Activated gamma-delta T cell treated with anti-CD3 and anti-CD28 coated beads, Interleukin-2, amount 50 U/mL, for 16 hours (primary cell): ENCODE measurements at regions not wholly inside any gene's neighbourhood (a gene's known extent, or its start where the extent isn't known, plus 50 kb on each side); places are given as distances from the start of the nearest gene placed in this dataset.

Experiments
- DNase-seq: peaks from one replicate; pipeline ENCODE4 v3.0.0-alpha.2; 2020; ENCODE audit warnings: low read depth

DNA sequence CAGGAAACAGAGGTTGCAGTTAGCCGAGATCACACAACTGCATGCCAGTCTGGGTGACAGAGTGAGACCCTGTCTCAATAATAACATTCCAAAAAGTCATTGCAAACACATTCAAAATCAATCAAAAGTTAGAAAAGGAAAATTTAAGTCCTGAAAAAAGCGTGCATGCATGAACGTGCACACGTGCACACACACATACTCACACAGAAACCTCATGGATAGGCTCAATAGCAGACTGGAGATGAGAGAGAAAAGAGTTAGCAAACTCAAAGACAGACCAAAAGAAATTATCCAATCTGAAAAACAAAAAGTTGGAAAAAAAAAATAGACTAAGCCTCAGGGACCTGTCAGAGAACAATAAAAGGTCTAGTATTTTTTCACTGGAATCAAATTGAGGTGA, 1005.6 kb downstream of the TBC1D22A start:
- DNase-seq = no peak

DNA sequence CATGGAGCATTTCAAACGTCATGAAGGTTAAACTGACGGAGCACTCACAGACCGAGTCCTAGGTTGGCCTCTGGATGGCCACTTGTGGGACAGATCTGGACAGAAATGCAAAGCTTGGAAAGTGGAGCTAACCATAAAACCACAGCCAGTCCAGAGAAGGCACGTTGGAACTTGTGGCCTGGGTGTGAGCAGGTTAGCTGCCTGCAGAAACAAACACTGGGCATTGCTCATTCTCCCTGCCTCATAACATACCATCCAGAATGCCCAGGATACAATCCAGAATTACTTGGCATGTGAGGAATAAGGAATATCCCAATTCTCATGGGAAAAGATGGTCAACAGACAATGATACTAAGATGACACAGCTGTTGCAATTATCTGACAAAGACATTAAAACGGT, 1005.0 kb downstream of the TBC1D22A start:
- DNase-seq = no peak

DNA sequence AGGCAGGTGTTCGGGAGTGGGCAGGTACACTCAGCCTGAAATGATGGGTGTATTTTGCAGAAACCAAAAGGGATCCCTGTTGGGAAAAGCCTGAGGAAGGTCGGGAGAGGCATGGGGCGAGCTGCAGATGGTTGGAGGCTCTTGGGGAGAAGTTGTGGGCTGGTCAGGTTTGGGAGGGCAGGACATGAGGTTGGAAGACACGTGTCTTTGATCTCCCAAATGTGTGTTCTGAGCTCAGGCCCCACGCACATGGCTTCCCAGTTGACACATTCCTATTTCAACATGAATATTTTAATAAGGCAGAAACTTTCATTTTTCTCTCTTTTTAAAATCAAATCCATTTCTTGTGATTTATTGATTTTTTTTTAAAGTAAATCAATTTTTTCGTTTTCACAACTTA, 1003.3 kb downstream of the TBC1D22A start:
- DNase-seq = no peak

DNA sequence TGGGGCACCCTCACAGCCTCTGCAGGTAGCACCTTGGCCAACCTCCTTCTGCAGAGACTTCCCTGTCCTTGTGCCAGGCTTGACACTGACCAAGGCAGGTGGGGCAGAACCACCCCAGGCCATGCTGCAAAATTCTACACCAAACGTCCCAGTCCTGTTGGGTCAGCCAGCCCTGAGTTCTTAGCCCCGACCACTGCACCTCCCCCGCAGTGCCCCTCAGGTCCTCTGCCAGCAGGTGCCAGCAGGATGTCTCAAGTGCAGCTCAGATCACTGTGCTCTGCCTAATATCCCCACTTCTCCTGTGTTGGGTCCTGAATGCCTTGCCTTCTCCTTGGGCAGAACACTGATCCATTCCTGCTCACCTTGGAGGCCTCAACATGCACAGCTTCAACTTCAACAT, 999.7 kb downstream of the TBC1D22A start:
- no peak for DNase-seq

- no peak for DNase-seq
These were observed 997.5 kb downstream of the TBC1D22A start for GRCh38 chr22:47759909-47760308.

DNA sequence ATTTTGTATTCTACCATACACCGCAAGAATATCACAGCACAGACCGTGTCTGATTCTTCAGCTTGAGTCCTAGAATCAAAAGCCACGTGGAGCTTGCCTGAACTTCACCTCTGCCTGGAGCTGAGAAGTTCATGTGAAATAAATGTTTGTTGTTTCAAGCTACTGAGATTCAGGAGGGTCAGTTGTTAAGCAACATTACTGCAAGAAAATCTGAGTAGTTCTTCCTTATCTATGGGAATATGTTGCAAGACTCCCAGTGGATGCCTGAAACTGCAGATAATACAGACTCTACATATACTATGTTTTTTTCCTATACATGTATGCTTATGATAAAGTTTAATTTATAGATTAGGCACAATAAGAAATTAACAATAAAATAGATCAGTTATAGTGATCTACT, 995.3 kb downstream of the TBC1D22A start:
- DNase-seq = no peak

- no peak for DNase-seq
These were observed 987.6 kb downstream of the TBC1D22A start for GRCh38 chr22:47750086-47750485.

DNA sequence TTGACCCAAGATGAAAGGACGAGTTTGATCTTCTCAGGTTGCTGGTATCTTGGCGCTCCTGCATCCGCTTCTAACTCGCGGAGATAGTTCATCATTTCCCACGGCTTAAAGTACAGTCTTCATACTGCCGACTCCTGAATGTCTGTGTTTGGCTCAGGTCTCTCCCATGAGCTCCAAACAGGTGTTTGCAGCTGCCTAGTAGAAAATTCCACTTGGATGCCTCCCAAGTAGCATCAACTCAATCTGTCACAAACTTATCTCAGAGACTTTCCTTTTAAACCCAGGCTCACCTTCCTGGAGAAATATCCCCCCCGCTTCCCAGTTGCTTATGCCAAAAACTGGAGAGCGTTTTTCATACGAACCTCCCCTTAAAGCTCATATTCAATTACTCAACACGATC, 986.5 kb downstream of the TBC1D22A start:
- DNase-seq = no peak

DNA sequence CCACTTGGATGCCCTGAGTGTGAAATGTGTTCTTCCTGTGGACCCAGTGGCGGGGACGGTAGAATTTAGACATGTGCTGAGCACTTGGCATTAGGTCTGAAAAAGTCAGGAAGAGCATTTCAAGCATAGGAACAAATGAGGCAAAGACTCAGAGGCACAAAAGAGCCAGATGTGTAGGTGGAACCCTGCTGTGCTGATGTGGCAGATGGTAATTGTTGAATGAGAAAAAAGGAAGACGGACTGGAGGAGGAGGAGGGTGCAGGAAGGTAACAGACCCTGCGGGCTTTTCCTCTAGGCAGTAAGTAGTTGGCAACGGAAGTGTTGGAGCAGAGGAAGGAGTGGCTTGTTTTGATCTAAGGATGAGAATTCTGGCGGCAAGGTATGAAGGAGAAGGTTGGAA, 985.8 kb downstream of the TBC1D22A start:
- DNase-seq = no peak

DNA sequence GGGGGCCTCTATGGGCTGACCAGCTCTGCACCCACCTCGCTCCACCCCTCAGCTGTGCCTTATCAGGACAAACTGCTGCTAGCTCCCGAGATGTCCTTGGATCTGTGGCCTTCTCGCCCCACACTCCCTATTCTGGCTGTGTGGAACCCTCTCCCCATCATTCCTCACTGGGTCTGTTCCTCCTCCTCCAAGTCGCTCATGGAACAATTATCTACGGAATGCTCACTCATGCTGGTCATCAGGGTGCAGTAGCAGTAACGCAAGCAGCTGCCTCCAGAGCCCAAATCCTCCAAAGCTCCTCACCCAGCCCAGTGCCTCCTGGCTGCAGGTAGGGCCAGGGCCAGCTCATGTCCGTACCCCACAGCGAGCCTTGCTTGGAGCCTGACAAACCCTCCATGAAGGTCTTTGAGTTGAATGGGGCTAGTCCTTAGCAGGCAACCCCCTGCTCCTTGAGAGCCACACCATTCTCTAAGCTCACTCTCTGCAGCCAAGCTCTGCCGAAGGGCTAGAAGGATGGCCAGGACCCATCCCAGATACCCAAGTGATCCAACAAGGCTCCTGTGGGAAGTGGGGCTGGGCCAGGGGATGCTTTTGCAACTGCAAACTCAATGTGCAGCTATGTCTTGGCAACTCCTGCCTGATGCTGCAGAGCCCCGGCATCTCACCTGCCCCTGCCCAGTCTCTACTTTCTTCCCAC, 977.8 kb downstream of the TBC1D22A start:
- DNase-seq = no peak

GRCh38 chr22:47739291-47740015, 977.0 kb downstream of the TBC1D22A start:
- no peak for DNase-seq

DNA sequence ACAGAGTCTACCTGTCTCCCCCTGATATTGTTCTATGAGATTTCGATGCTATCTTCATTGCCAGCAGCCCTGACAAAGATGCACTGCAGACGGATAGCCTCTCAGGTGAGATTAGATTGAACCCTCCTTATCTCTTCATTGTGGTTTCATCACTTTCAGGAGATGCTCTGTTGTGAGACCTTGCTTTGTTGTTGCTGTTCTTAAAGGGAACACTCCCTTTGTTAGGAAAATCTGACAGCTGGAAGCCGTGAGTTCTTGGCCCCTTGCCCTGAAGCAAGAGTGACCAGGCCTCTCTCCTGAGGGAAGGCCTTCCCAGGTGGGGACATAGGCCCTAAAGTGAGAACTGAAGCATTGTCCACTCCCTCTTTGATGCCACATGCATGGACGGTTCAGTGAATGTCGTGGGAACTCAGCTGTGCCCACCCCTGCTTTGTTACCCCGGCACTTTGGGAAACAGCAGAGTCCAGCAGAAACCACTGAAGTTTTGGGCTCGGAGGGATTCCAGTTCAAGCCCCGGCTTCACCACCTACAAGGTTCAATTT, 976.1 kb downstream of the TBC1D22A start:
- DNase-seq = no peak

DNA sequence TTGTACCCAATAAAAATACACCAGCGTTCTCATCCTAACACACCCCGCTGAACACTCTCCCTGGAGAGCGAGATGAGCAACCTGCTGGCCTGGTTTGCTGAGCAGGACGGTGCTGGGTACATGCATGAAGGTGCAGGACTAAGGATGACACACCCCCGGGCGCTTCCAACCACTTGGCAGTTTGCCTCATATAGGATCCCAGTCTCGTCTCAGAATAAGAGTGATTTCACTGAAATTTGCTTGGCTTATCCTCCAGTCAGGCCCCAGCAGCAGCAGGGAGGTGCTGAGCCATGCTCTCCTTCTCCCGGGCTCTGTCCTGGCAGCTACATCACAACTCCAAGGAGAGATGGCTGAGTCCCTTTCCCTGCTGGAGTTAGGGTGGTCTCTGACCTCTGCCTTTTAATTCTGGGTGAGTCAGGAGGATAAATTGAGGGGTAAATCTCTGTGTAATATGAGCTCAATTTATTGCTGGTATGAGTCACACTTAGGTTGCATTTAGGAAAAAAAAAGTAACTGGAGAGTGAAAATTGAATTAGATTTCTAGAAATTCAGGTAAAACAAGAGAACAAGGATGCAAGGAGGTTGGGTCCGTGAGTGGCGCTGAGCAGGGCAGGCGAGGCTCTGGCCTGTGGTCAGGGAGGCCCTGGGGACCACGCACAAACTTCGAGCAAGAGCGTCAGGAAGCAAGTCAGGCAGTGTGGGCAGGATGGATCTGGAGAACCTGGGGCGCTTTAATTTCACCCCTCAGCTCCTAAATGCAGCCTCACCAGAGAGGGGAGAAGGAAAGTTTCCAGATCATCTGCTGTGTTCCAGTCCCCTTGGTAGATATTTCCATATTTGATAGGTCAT, 974.0 kb downstream of the TBC1D22A start:
- DNase-seq = no peak

GRCh38 chr22:47734511-47734910, 972.1 kb downstream of the TBC1D22A start:
- DNase-seq = no peak

DNA sequence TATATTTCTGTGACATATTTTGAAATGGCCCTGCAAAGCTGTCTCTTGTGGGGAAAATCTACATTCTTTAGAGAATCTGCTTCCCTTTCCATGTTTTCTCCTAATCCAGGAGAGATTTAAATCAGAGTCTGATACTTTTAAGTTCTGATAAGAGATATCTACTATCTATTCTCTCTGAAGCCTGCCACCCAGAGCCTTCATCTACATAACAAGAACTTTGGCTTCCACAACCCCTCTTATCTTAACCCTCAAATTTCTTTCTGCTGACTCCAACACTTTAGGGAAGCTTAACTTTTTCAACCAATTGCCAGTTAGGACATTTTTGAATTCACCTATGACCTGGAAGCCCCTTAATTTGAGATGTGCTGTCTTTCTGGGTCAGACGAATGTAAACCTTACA, 965.2 kb downstream of the TBC1D22A start:
- no peak for DNase-seq

DNA sequence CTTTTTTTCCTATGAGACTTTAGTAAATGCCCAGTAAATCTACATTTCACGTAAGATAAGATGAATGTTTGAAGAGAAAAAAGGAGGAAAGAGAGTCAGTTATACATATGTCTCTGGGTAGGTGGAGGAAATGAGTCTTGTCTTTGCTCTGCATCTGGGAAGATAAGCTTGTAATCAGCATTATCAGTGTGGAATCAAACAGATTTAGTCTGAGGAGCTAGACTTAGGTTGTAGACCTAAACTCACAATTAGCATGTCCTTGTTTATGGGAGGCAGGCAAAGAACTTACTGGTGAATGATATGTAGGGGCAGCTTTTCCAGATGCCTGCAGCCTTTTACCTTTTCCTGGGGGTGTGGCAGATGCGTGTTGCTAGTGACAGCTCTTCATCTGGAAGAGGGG, 962.3 kb downstream of the TBC1D22A start:
- DNase-seq = no peak

DNA sequence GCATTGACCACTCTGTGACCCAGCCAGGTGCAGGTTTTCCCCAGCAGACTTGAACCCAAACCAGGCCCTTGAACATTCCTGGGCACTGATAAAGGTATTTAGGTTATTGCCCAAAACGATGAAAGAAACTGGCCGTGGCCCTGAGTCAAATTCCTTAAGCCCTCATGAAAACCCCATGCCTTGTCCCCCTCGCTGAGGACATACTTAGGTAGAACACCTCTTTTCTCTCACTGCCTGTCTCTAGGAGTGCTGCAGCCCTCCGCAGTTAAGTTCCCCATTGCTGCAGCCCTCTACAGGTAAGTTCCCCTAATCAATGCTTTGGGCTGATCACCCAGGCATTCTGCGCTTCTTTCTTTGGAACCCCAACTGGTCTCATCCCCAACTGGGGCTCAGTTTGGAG, 961.6 kb downstream of the TBC1D22A start:
- no peak for DNase-seq

GRCh38 chr22:47718337-47718736, 955.9 kb downstream of the TBC1D22A start:
- no peak for DNase-seq

- DNase-seq = no peak
These were observed 954.6 kb downstream of the TBC1D22A start for GRCh38 chr22:47716890-47717615.

DNA sequence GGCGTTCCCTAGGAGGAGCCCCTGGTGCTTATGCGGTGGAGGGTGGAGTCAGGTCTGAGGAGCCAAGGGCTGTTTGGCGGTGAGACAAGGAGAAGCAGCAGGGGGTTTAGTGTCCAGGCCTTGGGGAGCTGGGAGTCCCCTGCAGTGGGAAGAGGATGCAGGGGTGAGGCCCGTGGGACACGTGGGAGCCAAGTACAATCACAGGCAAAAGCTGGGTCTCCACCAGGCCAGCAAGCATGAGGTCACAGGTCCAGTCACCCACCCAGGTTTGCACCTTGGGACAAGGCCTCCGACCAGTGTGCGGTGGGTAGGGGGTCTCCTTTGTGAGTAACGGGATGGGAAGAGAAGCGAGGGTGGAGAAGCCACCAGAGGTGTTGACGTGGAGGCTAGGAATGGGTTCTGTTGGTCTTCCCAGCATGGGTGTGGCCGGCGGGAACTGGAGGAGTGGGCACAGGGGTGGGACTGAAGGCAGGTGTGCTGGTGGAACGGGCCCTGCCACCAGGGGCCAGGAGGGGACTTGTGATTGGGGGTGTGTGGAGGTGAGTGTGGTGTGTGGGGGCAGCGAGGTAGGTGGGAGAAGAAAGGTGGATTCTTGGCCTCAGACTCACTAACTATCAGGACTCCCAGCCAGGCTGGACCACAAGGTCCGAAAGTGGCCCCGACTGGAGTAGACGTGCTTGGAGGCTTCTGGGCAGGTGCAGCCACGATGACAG, 953.6 kb downstream of the TBC1D22A start:
- no peak for DNase-seq

GRCh38 chr22:47713941-47714340, 951.5 kb downstream of the TBC1D22A start:
- no peak for DNase-seq
